Uterus (tissue), 3 donors: ENCODE measurements at regions not wholly inside any gene's neighbourhood (a gene's known extent, or its start where the extent isn't known, plus 50 kb on each side); places are given as distances from the start of the nearest gene placed in this dataset.

ENCODE experiments used
- DNase-seq, 2 donors: peaks; one replicate each; pipeline ENCODE4 v3.0.0-alpha.2; 2019 to 2020
- H3K27ac ChIP-seq, 2 donors: fragments of 200-600 bp; sonication (generic); 1 replicate in 1 of 2; 2 replicates in 1 of 2; pipeline ENCODE4 v1.5.1; 2016 to 2018
- H3K27me3 ChIP-seq, 2 donors: fragments of 200-600 bp; sonication (generic); one replicate each; pipeline ENCODE4 v1.5.1; 2018 to 2019; ENCODE audit warnings: control low read depth in 1 of 2
- H3K36me3 ChIP-seq, 2 donors: fragments of 200-600 bp; sonication (generic); one replicate each; pipeline ENCODE4 v1.5.1; 2019; ENCODE audit warnings: control low read depth in 1 of 2
- H3K4me1 ChIP-seq, 2 donors: fragments of 200-600 bp; sonication (generic); one replicate each; pipeline ENCODE4 v1.5.1; 2018 to 2019; ENCODE audit warnings: control low read depth in 1 of 2
- H3K4me3 ChIP-seq, 2 donors: fragments of 200-600 bp; sonication (generic); 1 replicate in 1 of 2; 2 replicates in 1 of 2; pipeline ENCODE4 v1.5.1; 2018 to 2019; ENCODE audit warnings: mild to moderate bottlenecking in 1 of 2
- H3K9me3 ChIP-seq, 2 donors: fragments of 200-600 bp; sonication (generic); one replicate each; pipeline ENCODE4 v1.5.1; 2019; ENCODE audit warnings: control low read depth in 1 of 2
- POLR2A ChIP-seq, 2 donors: fragments of 450-650 bp; IDR thresholded peaks; one replicate each; pipeline ENCODE4 v1.6.1; 2016; ENCODE audit warnings: antibody characterized with exemption in 2 of 2, mild to moderate bottlenecking in 1 of 2, moderate library complexity in 1 of 2
- intact Hi-C: fragments of 100-400 bp; cut with DNase I; formaldehyde crosslinking; loops from one replicate; pipeline ENCODE4 v1.15.1; 2023; ENCODE audit warnings: low total_unique reads
- TF ChIP-seq, protein P1 (sequence below), 4 experiments: fragments of 200-600 bp in 2 of 4; fragments of 450-650 bp in 2 of 4; sonication (generic) in 2 of 4; IDR thresholded peaks; one replicate each; pipeline ENCODE4 v1.5.1; 2016 to 2019; ENCODE audit warnings: antibody characterized with exemption in 4 of 4, mild to moderate bottlenecking in 2 of 4, moderate library complexity in 1 of 4
- donor health status: DM: yes; HTN: yes; CAD: no.

DNA sequence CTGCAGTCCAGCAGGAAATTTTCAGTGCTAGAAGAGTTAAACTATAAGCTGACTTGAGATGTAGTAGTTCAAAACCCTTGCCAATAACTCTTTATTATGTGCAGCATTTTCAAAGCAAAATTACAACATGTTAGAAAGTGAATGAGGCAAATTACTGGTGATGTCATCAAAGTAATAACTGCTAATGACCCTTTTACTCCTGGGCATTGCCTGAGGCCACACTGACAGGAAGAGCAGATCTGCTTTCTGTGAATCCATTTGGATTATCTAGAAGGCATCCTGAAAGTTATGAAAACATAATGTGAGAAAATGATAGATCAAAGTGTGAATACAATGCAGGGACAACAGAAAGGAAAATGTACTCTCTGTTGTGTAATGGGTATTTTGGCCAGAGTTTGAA is 139.6 kb upstream of the TRIB2 start:
- no peaks in the 10 kb centered on the region for H3K27me3 ChIP-seq
- no peaks in the 10 kb centered on the region for H3K36me3 ChIP-seq
- no peaks in the 10 kb centered on the region for H3K9me3 ChIP-seq
- no peak overlapping the region for H3K27ac ChIP-seq
- no peaks in the 10 kb centered on the region for H3K4me1 ChIP-seq
- DNase-seq = no peak
- no peak overlapping the region for H3K4me3 ChIP-seq
- TF ChIP-seq POLR2A (IDR thresholded peaks at IDR 0.05) = no peak
- TF ChIP-seq, protein P1, sequence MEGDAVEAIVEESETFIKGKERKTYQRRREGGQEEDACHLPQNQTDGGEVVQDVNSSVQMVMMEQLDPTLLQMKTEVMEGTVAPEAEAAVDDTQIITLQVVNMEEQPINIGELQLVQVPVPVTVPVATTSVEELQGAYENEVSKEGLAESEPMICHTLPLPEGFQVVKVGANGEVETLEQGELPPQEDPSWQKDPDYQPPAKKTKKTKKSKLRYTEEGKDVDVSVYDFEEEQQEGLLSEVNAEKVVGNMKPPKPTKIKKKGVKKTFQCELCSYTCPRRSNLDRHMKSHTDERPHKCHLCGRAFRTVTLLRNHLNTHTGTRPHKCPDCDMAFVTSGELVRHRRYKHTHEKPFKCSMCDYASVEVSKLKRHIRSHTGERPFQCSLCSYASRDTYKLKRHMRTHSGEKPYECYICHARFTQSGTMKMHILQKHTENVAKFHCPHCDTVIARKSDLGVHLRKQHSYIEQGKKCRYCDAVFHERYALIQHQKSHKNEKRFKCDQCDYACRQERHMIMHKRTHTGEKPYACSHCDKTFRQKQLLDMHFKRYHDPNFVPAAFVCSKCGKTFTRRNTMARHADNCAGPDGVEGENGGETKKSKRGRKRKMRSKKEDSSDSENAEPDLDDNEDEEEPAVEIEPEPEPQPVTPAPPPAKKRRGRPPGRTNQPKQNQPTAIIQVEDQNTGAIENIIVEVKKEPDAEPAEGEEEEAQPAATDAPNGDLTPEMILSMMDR (IDR thresholded peaks at IDR 0.05) = no peak
- intact Hi-C loops = no loop called here

DNA sequence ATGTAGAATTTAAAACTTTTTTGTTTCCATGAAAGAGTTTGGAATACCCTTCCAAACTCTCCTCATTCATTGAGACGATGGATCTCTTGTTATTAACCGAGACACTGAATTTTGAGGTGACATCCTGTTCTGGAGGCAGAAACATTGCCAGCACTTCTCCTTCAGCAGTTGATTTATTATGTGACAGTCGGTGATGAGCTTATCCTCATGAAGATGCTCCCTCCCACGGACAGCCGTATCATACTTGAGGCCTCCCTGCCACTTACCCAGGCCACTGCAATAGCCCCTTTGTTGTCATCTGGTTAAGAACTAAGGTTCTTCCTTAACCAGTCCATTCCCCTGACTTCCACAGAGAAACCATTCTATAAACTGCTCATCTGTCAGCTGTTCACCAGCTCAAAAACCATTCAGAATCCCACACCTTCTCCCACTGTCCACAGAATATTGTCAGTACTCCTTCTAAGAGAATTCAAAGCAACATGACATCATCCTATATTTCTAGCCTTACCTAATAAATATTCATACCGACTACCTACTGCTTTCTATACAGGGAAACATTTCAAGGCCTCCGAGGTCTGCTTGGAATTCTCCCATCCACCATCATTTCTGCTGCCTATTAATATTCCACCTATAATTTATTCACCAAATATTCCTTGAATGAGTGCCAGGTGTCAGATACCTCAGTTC is 139.0 kb upstream of the TRIB2 start:
- intact Hi-C loops = no loop called here
- Histone ChIP-seq H3K9me3 (no peaks in the 10 kb centered on the region), H3K4me1 (no peaks in the 10 kb centered on the region), H3K27ac (no peak overlapping the region), H3K27me3 (no peaks in the 10 kb centered on the region), H3K36me3 (no peaks in the 10 kb centered on the region), H3K4me3 (no peak overlapping the region)
- no peak for DNase-seq
- TF ChIP-seq POLR2A (IDR thresholded peaks at IDR 0.05) = no peak
- TF ChIP-seq, protein P1 (IDR thresholded peaks at IDR 0.05) = no peak

DNA sequence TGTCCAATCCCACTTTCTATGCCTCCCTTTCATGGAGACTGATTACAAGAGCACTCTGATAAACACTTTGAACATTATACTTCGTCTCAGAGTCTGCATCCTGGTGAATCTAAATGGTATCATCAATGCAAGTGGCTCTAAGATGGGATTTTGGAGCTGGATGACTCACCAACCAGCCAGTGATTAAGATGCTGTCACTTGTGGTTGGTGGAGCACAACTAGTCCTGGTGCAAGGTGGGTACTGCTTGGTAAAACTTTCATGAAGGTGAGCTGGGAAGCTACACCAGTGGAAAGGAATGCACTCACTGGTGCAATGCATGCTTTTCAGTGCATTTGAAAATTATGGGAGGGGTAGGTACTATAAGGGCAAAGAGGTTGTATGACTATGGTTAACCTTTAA is 137.7 kb upstream of the TRIB2 start:
- Histone ChIP-seq H3K27me3 (no peaks in the 10 kb centered on the region), H3K9me3 (no peaks in the 10 kb centered on the region), H3K36me3 (no peaks in the 10 kb centered on the region), H3K27ac (no peak overlapping the region), H3K4me1 (no peaks in the 10 kb centered on the region), H3K4me3 (no peak overlapping the region)
- TF ChIP-seq, protein P1 (IDR thresholded peaks at IDR 0.05) = no peak
- TF ChIP-seq POLR2A (IDR thresholded peaks at IDR 0.05) = no peak
- intact Hi-C loops = no loop called here
- no peak for DNase-seq

DNA sequence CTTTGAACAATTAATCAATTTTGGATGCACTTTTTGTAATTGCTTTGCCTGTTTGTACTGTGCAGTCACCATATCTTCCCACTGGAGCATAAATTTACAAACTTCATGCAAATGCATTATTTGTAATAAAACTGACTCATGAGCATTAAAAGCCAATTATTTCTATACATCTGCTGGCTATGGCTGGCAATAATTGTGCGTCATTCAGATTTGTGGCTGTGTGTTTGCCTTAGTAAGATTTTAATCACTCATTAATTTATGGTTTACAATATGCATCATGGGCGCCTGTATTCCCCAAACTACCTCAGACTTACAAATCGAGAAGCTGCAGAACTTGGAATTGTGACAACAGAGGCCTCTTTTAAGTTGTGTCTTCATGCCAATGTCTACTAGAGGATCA is 132.4 kb upstream of the TRIB2 start:
- no peak for TF ChIP-seq POLR2A (IDR thresholded peaks at IDR 0.05)
- TF ChIP-seq, protein P1 (IDR thresholded peaks at IDR 0.05) = no peak
- no peaks in the 10 kb centered on the region for H3K36me3 ChIP-seq
- DNase-seq = no peak
- no peak overlapping the region for H3K4me3 ChIP-seq
- intact Hi-C loops = no loop called here
- H3K27me3 ChIP-seq = no peaks in the 10 kb centered on the region
- no peaks in the 10 kb centered on the region for H3K9me3 ChIP-seq
- no peaks in the 10 kb centered on the region for H3K4me1 ChIP-seq
- H3K27ac ChIP-seq = no peak overlapping the region

DNA sequence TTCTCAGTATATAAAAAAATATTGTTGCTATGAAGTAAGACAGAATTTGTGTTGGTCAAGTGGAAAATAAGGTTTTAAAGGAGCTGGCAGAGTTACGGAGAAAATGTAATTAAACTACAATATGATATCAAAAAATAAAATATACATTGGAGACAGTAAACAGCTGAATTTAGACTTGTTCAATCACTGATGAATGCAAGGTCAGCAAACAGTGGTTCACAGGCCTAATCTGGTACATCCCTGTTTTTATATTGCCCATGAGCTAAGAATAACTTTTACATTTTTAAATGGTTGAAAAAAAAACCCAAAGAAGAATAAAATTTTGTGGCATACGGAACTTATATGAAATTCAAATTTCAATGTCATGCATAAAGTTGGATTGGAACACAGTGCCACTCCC is 131.0 kb upstream of the TRIB2 start:
- no peak overlapping the region for H3K4me3 ChIP-seq
- H3K4me1 ChIP-seq = no peaks in the 10 kb centered on the region
- H3K27ac ChIP-seq = no peak overlapping the region
- intact Hi-C loops = no loop called here
- no peaks in the 10 kb centered on the region for H3K36me3 ChIP-seq
- no peak for DNase-seq
- no peaks in the 10 kb centered on the region for H3K9me3 ChIP-seq
- TF ChIP-seq, protein P1 (IDR thresholded peaks at IDR 0.05) = no peak
- no peak for TF ChIP-seq POLR2A (IDR thresholded peaks at IDR 0.05)
- no peaks in the 10 kb centered on the region for H3K27me3 ChIP-seq
